GM21528 (cell line): ENCODE measurements at regions not wholly inside any gene's neighbourhood (a gene's known extent, or its start where the extent isn't known, plus 50 kb on each side); places are given as distances from the start of the nearest gene placed in this dataset.

Experiments used
- ATAC-seq: cut with Tn5 transposase; IDR thresholded peaks from one replicate; pipeline ENCODE4 v1.9.1; 2021; ENCODE audit warnings: mild to moderate bottlenecking, moderate library complexity; ENCODE audit not compliant: unreplicated experiment, low FRiP score

DNA sequence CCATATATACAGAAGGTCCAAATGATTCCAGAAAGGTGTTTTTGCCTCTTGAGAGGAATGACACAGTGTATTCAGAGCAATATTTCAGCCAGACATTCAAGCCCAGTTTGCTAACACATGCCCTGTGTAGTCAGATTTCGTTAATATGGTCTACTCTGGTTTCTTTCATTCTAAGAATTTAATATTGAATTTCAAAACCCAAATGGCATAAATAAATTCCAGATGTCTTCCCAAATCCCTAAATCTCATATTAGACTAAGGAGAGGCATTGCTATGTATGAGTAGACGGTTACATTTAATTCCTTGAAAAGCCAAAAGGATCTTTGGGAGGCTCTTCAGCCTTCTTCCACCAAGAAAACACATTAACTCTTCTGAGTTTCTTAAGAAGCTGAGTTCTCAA is 66.3 kb upstream of the C1QTNF7 start:
- no peak for ATAC-seq

DNA sequence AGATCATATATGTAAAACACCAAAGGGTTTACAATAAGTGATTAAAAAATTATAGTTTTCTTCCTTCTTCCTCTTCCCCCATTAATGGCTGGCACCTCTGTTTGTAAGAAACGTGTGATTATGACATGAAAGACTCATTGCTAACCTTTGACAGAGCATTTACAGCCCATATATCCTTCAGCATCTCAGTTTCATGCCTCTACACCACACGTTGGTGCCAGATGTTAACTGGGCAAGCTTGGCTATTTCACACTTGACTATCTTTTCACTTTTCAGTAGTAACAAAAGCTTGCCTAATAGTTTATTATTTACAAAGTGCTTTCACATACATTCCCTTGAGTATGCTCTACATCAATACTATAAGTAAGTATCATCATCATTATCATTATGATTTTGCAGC is 65.3 kb upstream of the C1QTNF7 start:
- no peak for ATAC-seq

DNA sequence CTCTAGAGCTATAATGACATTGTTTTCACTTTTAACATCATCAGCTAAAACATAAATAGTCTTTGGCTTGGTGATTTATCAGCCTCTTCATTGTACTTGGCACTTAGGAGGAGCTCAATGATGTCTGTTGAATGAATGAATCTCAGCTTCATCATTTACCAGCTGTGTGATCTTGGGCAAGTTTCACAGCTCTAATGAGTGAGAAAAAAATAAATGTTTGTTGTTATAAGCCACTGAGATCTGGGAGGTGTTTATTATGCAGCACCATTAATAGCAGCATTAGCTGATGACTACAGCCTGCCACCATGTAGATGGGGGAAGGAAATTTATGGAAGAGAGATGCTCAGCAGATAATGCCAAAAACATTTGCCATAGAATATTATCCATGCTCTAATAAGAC is 63.6 kb upstream of the C1QTNF7 start:
- no peak for ATAC-seq

DNA sequence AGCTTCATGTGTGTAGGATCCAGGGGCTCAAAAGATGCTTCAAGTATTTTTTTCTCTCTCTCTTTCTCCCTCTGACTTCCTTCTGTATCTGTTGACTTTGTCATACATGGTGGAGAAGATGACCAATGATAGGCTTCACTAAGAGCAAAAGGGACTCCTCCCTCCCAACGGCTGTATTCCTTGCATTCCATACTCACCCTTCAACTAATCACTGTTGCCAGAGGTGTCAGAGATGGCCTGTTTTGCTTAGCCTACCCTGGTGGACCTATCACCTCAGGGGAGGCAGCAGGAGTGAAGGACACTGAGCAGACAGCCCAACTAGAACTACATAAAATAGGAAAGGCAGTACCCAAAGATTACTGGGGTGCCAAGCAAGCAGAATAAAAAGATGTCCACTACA is 62.2 kb upstream of the C1QTNF7 start:
- ATAC-seq = no peak

DNA sequence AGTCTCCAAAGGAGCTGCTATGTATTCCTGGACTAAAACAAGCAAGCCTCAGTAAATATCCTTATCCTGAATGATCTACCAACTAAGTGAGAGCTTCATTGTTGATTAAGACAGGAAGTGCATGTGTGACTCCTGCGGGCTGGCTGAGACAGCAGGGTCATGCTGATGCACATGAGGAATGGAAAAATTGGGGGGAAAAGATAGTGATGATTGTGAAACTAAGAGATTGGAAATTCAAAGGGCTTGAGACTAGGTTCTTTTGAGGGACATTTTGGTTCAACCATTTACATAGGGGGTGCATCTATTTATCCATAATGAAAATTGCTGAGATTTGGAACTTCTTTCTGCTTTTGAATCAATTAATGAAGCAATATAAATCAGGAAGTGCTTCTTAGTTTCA is 61.1 kb upstream of the C1QTNF7 start:
- no peak for ATAC-seq

DNA sequence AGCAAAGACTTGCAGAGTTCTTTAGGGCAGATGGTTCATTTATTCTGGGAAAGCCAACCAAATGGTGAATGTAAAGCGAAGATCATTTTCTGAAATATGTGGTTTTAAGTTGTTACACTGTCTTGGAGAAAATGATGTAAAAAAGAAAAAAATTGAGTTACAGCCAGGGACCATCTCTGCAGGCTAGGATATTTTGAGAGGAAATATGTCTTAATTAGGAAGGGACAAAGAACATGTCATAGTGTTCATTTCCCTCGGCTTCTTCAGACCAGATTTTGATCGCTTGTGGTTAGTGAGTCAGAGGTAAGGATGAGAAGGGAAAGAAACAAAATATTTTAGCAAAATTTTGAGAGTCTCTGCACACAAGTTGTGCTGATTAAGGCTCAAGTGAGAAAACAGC is 59.0 kb upstream of the C1QTNF7 start:
- no peak for ATAC-seq

DNA sequence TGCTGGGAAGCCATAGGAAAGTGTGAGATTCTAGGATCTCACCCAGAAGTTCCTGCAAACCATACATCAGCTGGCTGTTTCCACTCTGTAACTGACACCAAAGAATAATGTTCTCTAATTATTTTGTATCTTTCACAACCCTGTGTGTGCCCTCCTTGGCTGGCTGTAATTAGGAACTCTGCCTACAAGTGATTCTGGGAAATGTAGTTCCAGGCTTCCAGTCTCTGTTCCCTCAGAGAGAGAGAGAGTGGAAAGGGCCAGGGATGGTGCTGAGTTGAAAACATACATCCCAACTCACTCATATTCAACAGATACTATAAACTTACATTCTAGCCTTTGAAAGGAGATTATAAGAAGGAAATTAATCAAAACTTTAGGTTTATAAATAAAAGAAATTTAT is 57.5 kb upstream of the C1QTNF7 start:
- ATAC-seq = no peak

DNA sequence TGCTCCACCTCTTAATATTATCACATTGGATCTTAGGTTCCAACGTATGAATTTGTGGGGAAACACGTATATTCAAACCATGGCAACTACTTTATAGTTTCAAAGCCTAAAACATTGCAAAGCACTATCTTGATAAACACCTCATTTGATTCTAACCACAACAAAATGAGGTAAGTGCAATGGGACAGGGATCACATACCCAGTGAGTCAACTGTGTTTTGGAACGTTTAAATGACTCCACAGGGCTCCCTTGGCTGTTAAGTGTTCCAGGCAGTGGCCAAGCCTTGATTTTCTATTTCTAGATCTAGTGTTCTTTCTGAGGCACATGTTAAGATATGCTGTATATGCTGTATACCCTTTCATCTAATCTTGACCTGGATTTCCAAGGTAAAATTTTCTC is 54.5 kb upstream of the C1QTNF7 start:
- no peak for ATAC-seq

DNA sequence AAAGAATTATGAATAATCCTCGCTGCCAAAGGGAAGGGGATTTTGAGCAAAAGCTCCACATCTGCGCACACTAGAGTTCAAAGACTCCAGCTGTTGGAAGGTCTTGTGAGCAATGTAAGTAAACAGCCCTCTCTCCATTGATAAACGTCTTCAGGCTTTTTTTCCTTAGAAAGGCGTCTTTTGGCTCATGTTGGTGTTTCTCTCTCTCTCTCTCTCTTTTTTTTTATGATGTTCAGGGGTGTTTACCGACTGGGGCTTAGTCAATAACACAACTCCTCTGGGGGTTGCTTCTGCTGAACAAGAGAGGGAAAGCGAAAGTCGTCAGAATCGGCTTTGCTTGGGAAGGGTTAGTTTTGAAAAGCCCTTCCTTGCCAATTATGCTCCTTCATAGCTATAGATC is 53.2 kb upstream of the C1QTNF7 start:
- ATAC-seq = no peak

DNA sequence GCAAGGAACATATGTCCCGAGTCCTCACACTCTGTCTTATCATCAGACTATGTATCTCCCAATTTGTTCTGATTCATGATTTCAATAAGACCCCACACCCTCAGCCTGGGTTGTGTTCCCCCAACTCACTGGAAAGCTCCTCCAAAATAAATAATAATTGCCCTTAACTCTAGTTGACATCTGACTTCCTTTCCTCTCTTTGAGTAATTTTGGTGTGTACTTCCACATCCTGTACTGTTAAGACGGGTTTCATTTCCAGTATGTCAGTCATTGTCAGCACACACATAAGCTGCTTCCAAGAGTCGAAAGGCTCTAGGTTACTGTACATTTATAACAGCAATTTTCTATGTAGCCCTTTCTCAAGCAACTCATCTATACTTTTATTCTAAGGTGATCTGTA is 52.2 kb upstream of the C1QTNF7 start:
- ATAC-seq = no peak

DNA sequence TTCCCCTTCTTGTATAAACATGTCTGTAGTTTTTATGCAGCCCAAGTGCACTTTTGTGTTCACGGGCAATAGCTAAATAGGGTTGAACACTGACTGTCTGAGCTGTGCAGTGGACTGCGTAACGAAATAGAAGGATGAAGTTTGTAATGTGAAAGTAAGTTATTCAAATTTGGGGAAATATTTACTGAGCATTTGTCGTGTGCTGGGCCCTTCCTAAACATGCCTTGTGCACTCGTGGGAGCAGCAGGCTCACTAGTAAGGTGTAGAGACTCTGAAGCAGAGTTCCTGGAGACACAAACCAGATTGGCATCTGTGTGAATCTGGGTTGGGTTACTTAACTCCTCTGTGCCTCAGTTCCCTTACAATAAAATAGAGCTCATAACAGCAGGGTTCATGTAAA is 51.7 kb upstream of the C1QTNF7 start:
- ATAC-seq = no peak

DNA sequence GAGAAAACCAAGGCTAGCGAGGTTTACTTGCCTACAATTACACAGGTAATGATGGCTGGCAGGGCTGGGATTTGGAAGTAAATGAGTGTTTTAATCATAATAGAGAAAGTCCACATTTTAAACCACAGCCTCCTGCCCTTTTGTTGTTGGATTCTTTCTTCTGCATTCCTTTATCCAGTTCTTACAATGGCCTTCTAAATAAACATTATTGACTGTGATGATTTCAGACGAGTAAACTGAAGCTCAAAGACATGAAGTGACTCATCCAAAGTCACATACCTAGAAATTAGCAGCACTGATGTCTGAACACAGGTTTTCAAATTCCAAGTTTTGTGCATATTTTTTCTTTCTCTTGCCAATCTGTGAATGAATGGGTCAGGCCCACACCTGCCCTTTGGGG is 51.2 kb upstream of the C1QTNF7 start:
- no peak for ATAC-seq
